ENCODE measurements at regions not wholly inside any gene's neighbourhood (a gene's known extent, or its start where the extent isn't known, plus 50 kb on each side); places are given as distances from the start of the nearest gene placed in this dataset.

DNA sequence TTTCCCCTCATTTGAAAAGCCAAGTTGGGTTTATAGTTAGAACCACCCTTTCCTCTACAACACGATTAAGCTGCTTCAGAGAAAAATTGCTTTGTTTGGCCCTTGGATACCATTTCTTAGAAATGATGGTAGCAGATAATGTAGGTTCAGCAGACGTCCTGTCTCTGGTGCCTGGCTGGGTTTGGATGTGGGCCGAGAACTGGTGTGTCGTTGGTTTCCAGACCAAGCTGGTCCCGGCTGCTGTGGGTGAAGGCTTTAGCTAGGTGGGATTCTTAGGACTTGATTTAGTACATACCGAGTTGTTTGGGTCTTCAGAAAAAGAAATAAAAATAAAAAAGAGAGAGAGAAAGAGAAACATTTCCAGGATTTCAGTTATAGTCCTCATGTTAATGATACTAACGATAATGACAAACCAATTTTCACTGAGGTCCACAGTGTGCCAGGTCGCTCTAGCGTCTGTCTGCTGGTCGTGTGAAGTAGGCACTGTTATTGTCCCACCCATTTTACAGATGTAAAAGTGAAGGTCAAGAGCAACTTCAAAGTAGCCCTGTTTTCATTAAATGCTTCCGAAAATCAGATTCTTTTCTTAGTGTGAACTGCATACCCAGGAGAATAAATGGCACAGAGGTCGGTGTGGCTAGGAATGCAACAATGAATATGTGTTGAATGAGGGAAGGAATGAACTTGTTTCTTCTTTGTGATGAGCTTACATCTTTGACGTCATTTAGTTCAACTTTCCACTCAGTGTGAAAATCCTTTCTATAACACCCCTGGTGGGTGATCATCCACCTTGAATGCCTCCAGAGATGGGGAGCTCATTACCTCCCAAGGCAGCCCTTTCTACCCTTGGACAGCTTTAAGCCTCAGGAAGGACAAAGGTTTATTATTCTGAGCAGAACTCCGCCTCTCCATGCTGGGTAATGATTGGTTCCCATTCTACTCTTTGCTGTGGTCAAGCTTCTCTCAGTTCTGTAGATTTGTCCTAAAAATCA is 115.9 kb downstream of the INHBB start:
- peaks cover 0 to 12% of the 10 kb centered on the region in 2 donors for H3K9me3 ChIP-seq
- no peak overlapping the region for H3K27ac ChIP-seq
- intact Hi-C loops (cut with DNase I; ENCODE audit: low total_unique reads), result no loop called here
- H3K27me3 ChIP-seq, result no peaks in the 10 kb centered on the region
- no peak overlapping the region for H3K4me3 ChIP-seq
- DNase-seq (ENCODE audit: low spot score in 2 of 2), result no peak
- TF ChIP-seq, protein P1, sequence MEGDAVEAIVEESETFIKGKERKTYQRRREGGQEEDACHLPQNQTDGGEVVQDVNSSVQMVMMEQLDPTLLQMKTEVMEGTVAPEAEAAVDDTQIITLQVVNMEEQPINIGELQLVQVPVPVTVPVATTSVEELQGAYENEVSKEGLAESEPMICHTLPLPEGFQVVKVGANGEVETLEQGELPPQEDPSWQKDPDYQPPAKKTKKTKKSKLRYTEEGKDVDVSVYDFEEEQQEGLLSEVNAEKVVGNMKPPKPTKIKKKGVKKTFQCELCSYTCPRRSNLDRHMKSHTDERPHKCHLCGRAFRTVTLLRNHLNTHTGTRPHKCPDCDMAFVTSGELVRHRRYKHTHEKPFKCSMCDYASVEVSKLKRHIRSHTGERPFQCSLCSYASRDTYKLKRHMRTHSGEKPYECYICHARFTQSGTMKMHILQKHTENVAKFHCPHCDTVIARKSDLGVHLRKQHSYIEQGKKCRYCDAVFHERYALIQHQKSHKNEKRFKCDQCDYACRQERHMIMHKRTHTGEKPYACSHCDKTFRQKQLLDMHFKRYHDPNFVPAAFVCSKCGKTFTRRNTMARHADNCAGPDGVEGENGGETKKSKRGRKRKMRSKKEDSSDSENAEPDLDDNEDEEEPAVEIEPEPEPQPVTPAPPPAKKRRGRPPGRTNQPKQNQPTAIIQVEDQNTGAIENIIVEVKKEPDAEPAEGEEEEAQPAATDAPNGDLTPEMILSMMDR (IDR thresholded peaks at IDR 0.05), result no peak
- TF ChIP-seq POLR2A (IDR thresholded peaks at IDR 0.05) (no peak), POLR2AphosphoS5 (IDR thresholded peaks at IDR 0.05) (no peak)
- H3K36me3 ChIP-seq, result no peaks in the 10 kb centered on the region
- no peaks in the 10 kb centered on the region for H3K4me1 ChIP-seq

DNA sequence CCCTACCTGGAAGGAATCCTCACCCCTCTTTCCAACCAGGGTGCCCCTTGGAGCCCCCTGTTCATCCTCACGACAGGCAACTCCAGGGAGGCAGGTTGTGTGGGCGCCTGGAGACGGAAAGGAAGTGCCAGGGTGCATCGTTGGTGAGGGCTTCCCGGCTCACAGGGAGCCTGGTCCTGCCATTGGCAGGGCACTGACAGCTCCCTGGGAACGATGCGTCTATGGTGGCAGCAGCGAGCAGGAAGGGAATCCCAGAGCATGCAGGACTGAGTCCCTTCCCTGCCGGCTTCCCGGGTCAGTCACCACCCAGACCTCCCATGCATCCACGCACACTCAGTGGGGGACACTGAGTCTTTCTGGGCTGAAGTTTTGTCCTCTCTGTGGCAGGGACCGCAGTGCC is 117.6 kb downstream of the INHBB start:
- Histone ChIP-seq H3K36me3 (no peaks in the 10 kb centered on the region), H3K27me3 (no peaks in the 10 kb centered on the region), H3K4me3 (no peak overlapping the region), H3K9me3 (peaks cover 0 to 4% of the 10 kb centered on the region in 2 donors), H3K27ac (no peak overlapping the region), H3K4me1 (peaks cover 0 to 6% of the 10 kb centered on the region in 2 donors)
- TF ChIP-seq POLR2AphosphoS5 (IDR thresholded peaks at IDR 0.05) (no peak), POLR2A (IDR thresholded peaks at IDR 0.05) (no peak)
- TF ChIP-seq, protein P1 (IDR thresholded peaks at IDR 0.05), result no peak
- no peak for DNase-seq (ENCODE audit: low spot score in 2 of 2)
- intact Hi-C loops (cut with DNase I; ENCODE audit: low total_unique reads), result no loop called here

DNA sequence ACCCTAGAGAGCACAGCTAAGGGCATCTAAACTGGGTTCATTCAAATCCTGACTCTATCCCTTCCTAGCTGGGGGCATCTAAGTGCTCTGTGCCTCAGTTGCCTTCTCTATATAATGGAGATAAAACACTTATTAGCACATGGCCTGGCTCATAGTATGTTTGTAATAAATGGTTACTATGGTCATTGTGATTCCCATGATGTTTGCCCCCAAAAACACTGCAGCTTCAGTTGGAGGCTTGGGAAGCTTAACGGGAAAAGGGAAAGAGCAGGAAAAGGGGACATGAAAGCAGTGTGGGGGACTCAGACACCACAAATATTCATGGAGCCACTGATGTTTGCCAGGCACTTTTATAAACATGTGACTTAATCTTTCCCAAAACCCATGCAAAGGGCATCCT is 118.1 kb downstream of the INHBB start:
- H3K27ac ChIP-seq, result no peak overlapping the region
- H3K9me3 ChIP-seq, result no peaks in the 10 kb centered on the region
- DNase-seq (ENCODE audit: low spot score in 2 of 2), result no peak
- no peak for TF ChIP-seq POLR2A (IDR thresholded peaks at IDR 0.05)
- no peak for TF ChIP-seq POLR2AphosphoS5 (IDR thresholded peaks at IDR 0.05)
- TF ChIP-seq, protein P1 (IDR thresholded peaks at IDR 0.05), result no peak
- H3K4me3 ChIP-seq, result no peak overlapping the region
- H3K27me3 ChIP-seq, result no peaks in the 10 kb centered on the region
- intact Hi-C loops (cut with DNase I; ENCODE audit: low total_unique reads), result no loop called here
- H3K36me3 ChIP-seq, result no peaks in the 10 kb centered on the region
- H3K4me1 ChIP-seq, result peaks cover 0 to 7% of the 10 kb centered on the region in 2 donors

DNA sequence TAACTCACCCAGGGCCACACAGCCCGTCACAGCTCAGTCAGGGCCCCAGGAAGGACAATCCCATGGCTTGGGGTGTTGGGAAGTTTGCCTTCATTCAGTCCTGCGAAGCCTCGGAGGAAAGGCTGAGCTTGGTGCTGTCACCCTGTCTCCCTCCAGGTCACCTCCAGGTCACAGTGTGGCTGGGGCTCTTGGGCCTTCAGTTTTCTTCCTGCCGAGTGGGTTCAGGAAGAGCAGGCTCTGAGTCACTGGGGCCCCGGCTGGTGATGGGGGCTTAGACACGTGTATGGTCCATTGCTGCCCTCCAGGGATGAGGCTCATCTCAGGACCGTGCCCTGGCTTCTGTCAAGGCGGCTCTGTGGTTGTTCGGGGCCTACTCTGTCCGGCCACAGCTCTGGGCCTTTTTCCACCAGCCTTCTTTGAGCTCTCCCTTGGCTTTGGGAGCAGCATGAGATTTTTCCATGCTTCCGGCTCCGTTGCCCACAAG is 118.6 kb downstream of the INHBB start:
- Histone ChIP-seq H3K4me1 (peaks cover 0 to 7% of the 10 kb centered on the region in 2 donors), H3K4me3 (no peak overlapping the region), H3K27me3 (no peaks in the 10 kb centered on the region), H3K27ac (peak overlapping the region in 1 of 2 donors; percentile 22), H3K9me3 (no peaks in the 10 kb centered on the region), H3K36me3 (no peaks in the 10 kb centered on the region)
- no peak for TF ChIP-seq POLR2A (IDR thresholded peaks at IDR 0.05)
- TF ChIP-seq, protein P1 (IDR thresholded peaks at IDR 0.05), result no peak
- no peak for TF ChIP-seq POLR2AphosphoS5 (IDR thresholded peaks at IDR 0.05)
- intact Hi-C loops (cut with DNase I; ENCODE audit: low total_unique reads), result no loop called here
- no peak for DNase-seq (ENCODE audit: low spot score in 2 of 2)
